Thyroid gland (tissue), 4 donors: ENCODE measurements at regions not wholly inside any gene's neighbourhood (a gene's known extent, or its start where the extent isn't known, plus 50 kb on each side); places are given as distances from the start of the nearest gene placed in this dataset.

Source experiments
- DNase-seq, 2 donors: peaks; one replicate each; pipeline ENCODE4 v3.0.0-alpha.2; 2019
- H3K27ac ChIP-seq, 3 donors: fragments of 200-600 bp; sonication (generic); 1 replicate in 2 of 3; 2 replicates in 1 of 3; pipeline ENCODE4 v1.5.1; 2016 to 2019; ENCODE audit warnings: mild to moderate bottlenecking in 1 of 3, moderate library complexity in 1 of 3
- H3K27me3 ChIP-seq: fragments of 200-600 bp; sonication (generic); one replicate; pipeline ENCODE4 v1.5.1; 2019
- H3K36me3 ChIP-seq, 2 donors: fragments of 200-600 bp; sonication (generic); one replicate each; pipeline ENCODE4 v1.5.1; 2016 to 2019
- H3K4me1 ChIP-seq, 2 donors: fragments of 200-600 bp; sonication (generic); one replicate each; pipeline ENCODE4 v1.5.1; 2017 to 2019
- H3K4me3 ChIP-seq, 3 donors: fragments of 200-600 bp; sonication (generic); replicated peaks in 1 of 3; 1 replicate in 2 of 3; 2 replicates in 1 of 3; pipeline ENCODE4 v1.5.1; 2016; ENCODE audit warnings: mild to moderate bottlenecking in 1 of 3
- H3K9me3 ChIP-seq: fragments of 200-600 bp; sonication (generic); one replicate; pipeline ENCODE4 v1.5.1; 2017
- CTCF ChIP-seq, 6 experiments: fragments of 200-600 bp in 3 of 6; fragments of 450-650 bp in 3 of 6; sonication (generic) in 3 of 6; IDR thresholded peaks; one replicate each; pipeline ENCODE4 v1.5.1; 2016 to 2019; ENCODE audit warnings: antibody characterized with exemption in 6 of 6, mild to moderate bottlenecking in 2 of 6, inconsistent platforms in 1 of 6, moderate library complexity in 1 of 6
- POLR2A ChIP-seq, 2 donors: fragments of 450-650 bp; IDR thresholded peaks; one replicate each; pipeline ENCODE4 v1.6.1; 2017; ENCODE audit warnings: antibody characterized with exemption in 2 of 2, mild to moderate bottlenecking in 2 of 2, moderate library complexity in 1 of 2
- WGBS, 2 donors: methylation state at CpG; one replicate each; pipeline ENCODE4 v1.1.5; 2017; 5-methylcytosine and 5-hydroxymethylcytosine counted together
- intact Hi-C: fragments of 100-400 bp; cut with DNase I; formaldehyde crosslinking; loops from one replicate; pipeline ENCODE4 v1.15.1; 2023

- intact Hi-C loops, result no loop called here
- no peak for DNase-seq
- 96 to 98% methylated on average over 11 of the region's 11 CpGs for WGBS, 2 donors
- Histone ChIP-seq H3K9me3 (no peaks in the 10 kb centered on the region), H3K4me3 (no peak overlapping the region), H3K4me1 (no peaks in the 10 kb centered on the region), H3K27ac (no peak overlapping the region), H3K27me3 (no peaks in the 10 kb centered on the region), H3K36me3 (no peaks in the 10 kb centered on the region)
- TF ChIP-seq CTCF (IDR thresholded peaks at IDR 0.05) (no peak), POLR2A (IDR thresholded peaks at IDR 0.05) (no peak)
These were observed 235.5 kb upstream of the TUT7 start for GRCh38 chr9:86589730-86590129.

- TF ChIP-seq CTCF (IDR thresholded peaks at IDR 0.05) (no peak), POLR2A (IDR thresholded peaks at IDR 0.05) (no peak)
- intact Hi-C loops, result no loop called here
- Histone ChIP-seq H3K9me3 (no peaks in the 10 kb centered on the region), H3K27ac (no peak overlapping the region), H3K27me3 (no peaks in the 10 kb centered on the region), H3K4me1 (no peaks in the 10 kb centered on the region), H3K36me3 (no peaks in the 10 kb centered on the region), H3K4me3 (no peak overlapping the region)
- WGBS, 2 donors, result 91 to 95% methylated on average over 6 of the region's 6 CpGs
- DNase-seq, result no peak
These were observed 235.1 kb upstream of the TUT7 start for GRCh38 chr9:86589273-86589672.

GRCh38 chr9:86586144-86586494, 231.9 kb upstream of the TUT7 start:
- Histone ChIP-seq H3K4me1 (no peaks in the 10 kb centered on the region), H3K27ac (peak overlapping the region in 1 of 3 donors; percentile 53), H3K36me3 (no peaks in the 10 kb centered on the region), H3K27me3 (no peaks in the 10 kb centered on the region), H3K4me3 (no peak overlapping the region), H3K9me3 (no peaks in the 10 kb centered on the region)
- intact Hi-C loops, result no loop called here
- no peak for DNase-seq
- no peak for TF ChIP-seq CTCF (IDR thresholded peaks at IDR 0.05)
- no peak for TF ChIP-seq POLR2A (IDR thresholded peaks at IDR 0.05)

- WGBS, 2 donors, result 44 to 52% methylated on average over 7 of the region's 7 CpGs
- Histone ChIP-seq H3K9me3 (no peaks in the 10 kb centered on the region), H3K36me3 (no peaks in the 10 kb centered on the region), H3K27ac (peak overlapping the region in 1 of 3 donors; percentile 53), H3K4me1 (no peaks in the 10 kb centered on the region), H3K4me3 (no peak overlapping the region), H3K27me3 (no peaks in the 10 kb centered on the region)
- DNase-seq, result no peak
- intact Hi-C loops, result no loop called here
- TF ChIP-seq CTCF (IDR thresholded peaks at IDR 0.05), result no peak
- TF ChIP-seq POLR2A (IDR thresholded peaks at IDR 0.05), result no peak
These were observed 231.4 kb upstream of the TUT7 start for GRCh38 chr9:86585422-86586143.

- intact Hi-C loops, result no loop called here
- Histone ChIP-seq H3K27ac (peak overlapping the region in 1 of 3 donors; percentile 17), H3K4me3 (no peak overlapping the region), H3K4me1 (peaks cover 0 to 10% of the 10 kb centered on the region in 2 donors), H3K36me3 (no peaks in the 10 kb centered on the region), H3K9me3 (no peaks in the 10 kb centered on the region), H3K27me3 (no peaks in the 10 kb centered on the region)
- 31 to 33% methylated on average over 6 of the region's 6 CpGs for WGBS, 2 donors
- no peak for DNase-seq
- no peak for TF ChIP-seq CTCF (IDR thresholded peaks at IDR 0.05)
- TF ChIP-seq POLR2A (IDR thresholded peaks at IDR 0.05), result no peak
These were observed 226.5 kb upstream of the TUT7 start for GRCh38 chr9:86580688-86581087.
